GM12874 (cell line): ENCODE measurements at regions not wholly inside any gene's neighbourhood (a gene's known extent, or its start where the extent isn't known, plus 50 kb on each side); places are given as distances from the start of the nearest gene placed in this dataset.

Experiments
- CTCF ChIP-seq: IDR thresholded peaks from 2 replicates; pipeline ENCODE4 v1.5.1; 2011; ENCODE audit warnings: low read depth, mild to moderate bottlenecking, control low read depth, low read length, moderate library complexity; ENCODE audit not compliant: insufficient read depth

DNA sequence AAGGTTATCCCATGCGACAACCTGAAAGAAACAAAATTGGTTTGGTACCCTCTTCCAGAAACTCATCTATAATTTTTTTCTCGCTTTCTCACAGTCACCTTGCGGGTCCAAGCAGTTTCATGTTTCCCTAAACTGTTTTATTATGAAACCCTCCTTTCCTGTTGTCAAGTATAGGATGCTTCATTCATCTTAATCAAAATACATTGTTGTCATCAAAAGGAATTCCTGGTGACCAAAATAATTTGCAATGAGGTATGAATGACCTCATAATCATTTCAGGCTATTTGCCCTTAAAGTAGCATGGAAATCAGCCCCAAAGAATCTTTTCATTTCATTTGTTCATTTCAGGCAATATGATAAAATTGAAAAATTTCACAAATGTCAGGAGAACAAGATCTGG is 503.0 kb downstream of the SPATA31D1 start:
- TF ChIP-seq CTCF = no peak

DNA sequence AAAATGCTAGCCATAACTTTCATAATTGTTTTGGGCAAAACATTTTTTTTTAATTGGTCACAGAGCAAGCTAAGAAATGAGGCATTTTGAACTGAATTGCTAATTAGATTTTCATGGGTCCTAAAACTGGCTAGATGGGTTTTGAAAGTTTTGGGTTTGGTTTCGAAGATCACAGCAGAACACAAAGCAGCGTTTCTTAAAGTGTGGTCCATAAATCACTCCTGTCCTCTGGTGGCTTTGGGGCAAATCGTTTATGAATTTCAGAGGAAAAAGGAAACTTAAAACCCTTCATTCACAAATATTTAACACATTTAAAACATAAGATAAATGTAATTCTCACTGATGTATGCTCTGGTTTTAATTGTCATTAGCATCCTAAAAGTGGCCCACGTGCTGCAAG is 503.7 kb downstream of the SPATA31D1 start:
- no peak for TF ChIP-seq CTCF

DNA sequence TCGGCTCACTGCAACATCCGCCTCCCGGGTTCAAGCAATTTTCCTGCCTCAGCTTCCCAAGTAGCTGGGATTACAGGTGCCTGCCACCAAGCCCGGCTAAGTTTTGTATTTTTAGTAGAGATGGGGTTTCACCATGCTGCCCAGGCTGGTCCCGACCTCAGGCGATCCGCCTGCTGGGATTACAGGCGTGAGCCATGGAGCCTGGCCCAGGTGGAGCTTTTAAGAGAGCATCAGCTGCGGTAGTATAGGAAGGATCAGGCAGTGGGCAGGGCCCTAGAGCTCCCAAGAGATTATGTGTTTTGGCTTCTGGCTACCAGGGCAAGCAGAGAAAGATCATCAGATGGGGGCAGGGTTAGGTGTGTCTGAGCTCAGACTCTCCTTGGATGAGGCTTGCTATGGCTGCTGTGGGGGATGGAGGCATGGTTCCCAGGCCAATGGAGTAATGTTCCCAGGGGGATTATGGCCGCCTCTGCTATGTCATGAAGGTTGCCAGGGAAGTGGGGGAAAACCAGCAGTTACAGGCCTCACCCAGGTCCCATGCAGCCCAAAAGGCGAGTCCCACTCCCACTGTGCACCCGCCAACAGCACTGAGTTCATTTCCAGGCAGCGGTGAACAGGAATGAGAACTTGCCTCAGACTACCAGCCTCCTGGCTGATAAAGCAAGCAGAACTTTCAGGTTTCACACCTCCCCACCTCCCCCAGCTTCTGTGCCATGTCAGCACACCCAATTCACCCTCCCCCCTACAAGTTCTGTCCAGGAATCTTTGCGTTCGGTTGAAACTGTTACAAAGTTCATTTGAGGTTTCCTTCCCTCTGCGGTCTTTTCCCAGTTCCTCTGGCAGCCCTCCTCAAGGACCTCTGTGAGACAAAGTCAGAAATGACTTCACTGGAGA is 507.6 kb downstream of the SPATA31D1 start:
- no peak for TF ChIP-seq CTCF

- no peak for TF ChIP-seq CTCF
These were observed 510.2 kb downstream of the SPATA31D1 start for GRCh38 chr9:82498541-82499317.

GRCh38 chr9:82499337-82499736 is 510.8 kb downstream of the SPATA31D1 start:
- no peak for TF ChIP-seq CTCF

DNA sequence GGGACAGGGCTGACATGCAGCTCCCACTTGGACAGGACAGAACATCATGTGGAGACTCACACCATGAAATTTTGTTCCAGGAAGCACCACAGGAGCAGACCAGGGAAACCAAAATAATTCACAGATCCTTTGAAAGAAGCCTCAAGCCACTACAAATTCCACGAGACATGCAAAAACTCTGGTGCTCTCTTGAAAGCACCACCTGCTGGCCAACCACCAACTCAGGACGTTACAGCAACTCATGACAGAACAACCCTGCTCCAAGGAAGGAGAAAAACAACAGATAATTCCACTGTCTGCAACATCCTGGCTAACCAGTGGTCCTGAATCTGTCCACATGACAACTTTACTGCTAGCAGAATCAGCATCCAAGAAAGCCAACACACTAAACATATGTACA is 516.0 kb downstream of the SPATA31D1 start:
- no peak for TF ChIP-seq CTCF

DNA sequence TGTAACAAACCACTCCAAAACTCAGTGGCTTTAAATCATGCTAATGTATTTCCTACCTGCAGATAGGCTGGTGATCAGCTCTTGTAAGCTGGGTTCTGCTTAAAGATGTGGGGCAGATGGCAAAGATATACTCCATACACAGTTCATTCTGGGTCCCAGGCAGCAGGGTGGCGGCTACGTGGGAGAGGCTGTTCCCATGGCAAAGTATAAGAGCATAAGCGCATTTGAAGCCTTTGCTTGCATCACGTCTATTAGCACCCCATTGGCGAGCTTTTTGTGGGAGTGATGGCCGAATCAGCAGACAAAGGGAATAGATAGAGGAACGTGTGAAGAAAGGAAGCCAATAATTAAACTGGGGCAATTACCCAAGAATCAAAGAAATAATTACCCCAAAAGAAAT is 523.1 kb downstream of the SPATA31D1 start:
- no peak for TF ChIP-seq CTCF
